HEK293T (cell line): ENCODE measurements at regions not wholly inside any gene's neighbourhood (a gene's known extent, or its start where the extent isn't known, plus 50 kb on each side); places are given as distances from the start of the nearest gene placed in this dataset.

Source experiments
- BHLHE40 ChIP-seq: fragments of 450-650 bp; IDR thresholded peaks from 2 replicates; pipeline ENCODE4 v1.6.1; 2016; ENCODE audit warnings: mild to moderate bottlenecking, moderate library complexity, borderline replicate concordance
- CTBP1 ChIP-seq: fragments of 450-650 bp; IDR thresholded peaks from 2 replicates; pipeline ENCODE4 v1.6.1; 2016; ENCODE audit warnings: borderline replicate concordance
- ELF4 ChIP-seq: fragments of 450-650 bp; IDR thresholded peaks from 2 replicates; pipeline ENCODE4 v1.6.1; 2017; ENCODE audit warnings: antibody characterized with exemption
- FOXA1 ChIP-seq: fragments of 450-650 bp; IDR thresholded peaks from 2 replicates; pipeline ENCODE4 v1.6.1; 2016; ENCODE audit warnings: mild to moderate bottlenecking
- FOXK2 ChIP-seq: fragments of 450-650 bp; IDR thresholded peaks from 2 replicates; pipeline ENCODE4 v1.6.1; 2016; ENCODE audit warnings: mild to moderate bottlenecking
- FOXM1 ChIP-seq: fragments of 450-650 bp; IDR thresholded peaks from 2 replicates; pipeline ENCODE4 v1.6.1; 2017; ENCODE audit warnings: mild to moderate bottlenecking, borderline replicate concordance
- L3MBTL2 ChIP-seq: fragments of 450-650 bp; conservative IDR thresholded peaks from 2 replicates; pipeline ENCODE4 v1.6.1; 2016; ENCODE audit warnings: mild to moderate bottlenecking
- NFRKB ChIP-seq: fragments of 450-650 bp; IDR thresholded peaks from 2 replicates; pipeline ENCODE4 v1.6.1; 2016; ENCODE audit warnings: mild to moderate bottlenecking, moderate library complexity
- SP1 ChIP-seq: fragments of 450-650 bp; IDR thresholded peaks from 2 replicates; pipeline ENCODE4 v1.6.1; 2017
- SUZ12 ChIP-seq: fragments of 450-650 bp; IDR thresholded peaks from 2 replicates; pipeline ENCODE4 v1.6.1; 2016; ENCODE audit warnings: mild to moderate bottlenecking
- TARDBP ChIP-seq: fragments of 450-650 bp; IDR thresholded peaks from 2 replicates; pipeline ENCODE4 v1.6.1; 2016
- ZNF384 ChIP-seq: fragments of 450-650 bp; IDR thresholded peaks from 2 replicates; pipeline ENCODE4 v1.6.1; 2016
- TF ChIP-seq, protein P1 (sequence below): fragments of 450-650 bp; IDR thresholded peaks from 2 replicates; pipeline ENCODE4 v1.6.1; 2016

DNA sequence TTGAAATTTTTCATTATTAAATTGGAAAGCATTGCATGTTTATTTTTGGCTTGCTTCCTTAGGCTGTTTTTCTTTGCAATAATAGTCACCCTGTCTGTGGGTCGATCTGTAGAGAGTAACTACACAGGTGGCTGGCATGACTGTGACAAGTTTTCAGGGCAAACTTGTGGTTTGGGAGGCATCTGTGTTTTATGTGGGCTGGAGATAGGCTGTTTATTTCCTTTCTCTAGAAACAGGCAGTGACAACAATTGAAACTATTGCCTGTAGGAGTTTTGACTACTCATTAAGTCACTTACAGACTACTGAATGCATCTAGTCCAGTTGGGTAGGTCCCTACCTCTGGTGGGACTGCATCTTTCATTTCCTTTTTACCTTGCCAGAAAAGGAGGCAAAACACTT, 155.6 kb downstream of the DYRK2 start:
- TF ChIP-seq FOXM1 = no peak
- TF ChIP-seq BHLHE40 = no peak
- no peak for TF ChIP-seq FOXK2
- no peak for TF ChIP-seq ELF4
- TF ChIP-seq CTBP1 = no peak
- TF ChIP-seq SP1 = no peak
- TF ChIP-seq, protein P1, sequence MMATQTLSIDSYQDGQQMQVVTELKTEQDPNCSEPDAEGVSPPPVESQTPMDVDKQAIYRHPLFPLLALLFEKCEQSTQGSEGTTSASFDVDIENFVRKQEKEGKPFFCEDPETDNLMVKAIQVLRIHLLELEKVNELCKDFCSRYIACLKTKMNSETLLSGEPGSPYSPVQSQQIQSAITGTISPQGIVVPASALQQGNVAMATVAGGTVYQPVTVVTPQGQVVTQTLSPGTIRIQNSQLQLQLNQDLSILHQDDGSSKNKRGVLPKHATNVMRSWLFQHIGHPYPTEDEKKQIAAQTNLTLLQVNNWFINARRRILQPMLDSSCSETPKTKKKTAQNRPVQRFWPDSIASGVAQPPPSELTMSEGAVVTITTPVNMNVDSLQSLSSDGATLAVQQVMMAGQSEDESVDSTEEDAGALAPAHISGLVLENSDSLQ = no peak
- TF ChIP-seq SUZ12 = no peak
- no peak for TF ChIP-seq NFRKB
- no peak for TF ChIP-seq L3MBTL2
- no peak for TF ChIP-seq ZNF384
- no peak for TF ChIP-seq FOXA1
- no peak for TF ChIP-seq TARDBP
